Endothelial cell of umbilical vein (primary cell): ENCODE measurements at regions not wholly inside any gene's neighbourhood (a gene's known extent, or its start where the extent isn't known, plus 50 kb on each side); places are given as distances from the start of the nearest gene placed in this dataset.

Source experiments
- BruUV-seq: library from RNA; stranded (reverse); fragments of 400-500 nt; replicated peaks from 2 replicates; lab custom pipeline; 2021; lab: Mats Ljungman, UMichigan
- CTCF ChIA-PET: fragments of 300-600, 350-600 bp; sonication (Branson Sonifier 250); formaldehyde crosslinking; loops from one replicate; lab custom pipeline; 2021; ENCODE audit warnings: antibody characterized with exemption, inconsistent platforms; lab: Charles Lee
- POLR2A ChIA-PET: fragments of 300-600, 350-600 bp; sonication (Branson Sonifier 250); formaldehyde crosslinking; loops from one replicate; lab custom pipeline; 2021; ENCODE audit warnings: antibody characterized with exemption, inconsistent platforms; lab: Charles Lee
- DNase-seq: peaks from one replicate; pipeline ENCODE4 v3.0.0-alpha.2; 2011; ENCODE audit warnings: low read depth, low spot score
- FAIRE-seq: peaks from 2 replicates; lab custom pipeline; 2011; peaks lifted over from hg19 to GRCh38; lab: Jason Lieb, UNC
- H2AFZ ChIP-seq: 2 replicates; pipeline ENCODE4 v1.6.0; 2012; ENCODE audit warnings: low read depth, low read length, control low read depth, inconsistent platforms
- H3K27ac ChIP-seq: 2 replicates; pipeline ENCODE4 v1.5.1; 2011; ENCODE audit warnings: low read depth, mild to moderate bottlenecking, control low read depth, low read length, moderate library complexity; ENCODE audit not compliant: insufficient read depth
- H3K27me3 ChIP-seq, 2 experiments: 2 replicates each; pipeline versions ENCODE4 v1.6.0 to v1.6.1; 2011; ENCODE audit warnings: low read length in 2 of 2, mixed read lengths in 1 of 2; ENCODE audit not compliant: control insufficient read depth in 2 of 2, insufficient read depth in 2 of 2
- H3K36me3 ChIP-seq, 2 experiments: 2 replicates in 1 of 2; 3 replicates in 1 of 2; pipeline ENCODE4 v1.5.1; 2011; ENCODE audit warnings: low read length in 2 of 2, mild to moderate bottlenecking in 1 of 2, moderate library complexity in 1 of 2; ENCODE audit not compliant: control insufficient read depth in 2 of 2, insufficient read depth in 2 of 2; ENCODE audit errors: extremely low read depth in 1 of 2
- H3K4me1 ChIP-seq: 3 replicates; pipeline ENCODE4 v1.5.1; 2011; ENCODE audit warnings: mild to moderate bottlenecking, low read length; ENCODE audit not compliant: control insufficient read depth, insufficient read depth; ENCODE audit errors: extremely low read depth
- H3K4me2 ChIP-seq: 2 replicates; pipeline ENCODE4 v1.6.1; 2011; ENCODE audit warnings: low read length, control low read depth, mixed read lengths; ENCODE audit not compliant: insufficient read depth
- H3K4me3 ChIP-seq, 3 experiments: fragments of 200-600 bp in 1 of 3; sonication (generic), shearing (Covaris generic) in 1 of 3; replicated peaks in 1 of 3; 2 replicates each; pipeline ENCODE4 v1.5.1; 2011 to 2016; ENCODE audit warnings: control low read depth in 3 of 3, low read length in 3 of 3, mild to moderate bottlenecking in 2 of 3, inconsistent platforms in 1 of 3, low read depth in 1 of 3, moderate library complexity in 1 of 3; ENCODE audit not compliant: insufficient read depth in 1 of 3
- H3K79me2 ChIP-seq: 2 replicates; pipeline ENCODE4 v1.6.0; 2012; ENCODE audit warnings: low read length, inconsistent platforms; ENCODE audit not compliant: control insufficient read depth, insufficient read depth
- H3K9ac ChIP-seq: replicated peaks from 2 replicates; pipeline ENCODE3; 2011; ENCODE audit warnings: low read length, control low read depth; ENCODE audit not compliant: insufficient read depth; ENCODE audit errors: extremely low read depth
- H3K9me1 ChIP-seq: replicated peaks from 3 replicates; pipeline ENCODE4 v1.6.0; 2011; ENCODE audit warnings: mild to moderate bottlenecking, low read length; ENCODE audit not compliant: control insufficient read depth, insufficient read depth; ENCODE audit errors: extremely low read depth
- H3K9me3 ChIP-seq: replicated peaks from 2 replicates; pipeline ENCODE4 v1.5.1; 2012; ENCODE audit warnings: low read length, inconsistent platforms; ENCODE audit not compliant: control insufficient read depth, insufficient read depth
- H4K20me1 ChIP-seq: replicated peaks from 2 replicates; pipeline ENCODE3; 2011; ENCODE audit warnings: mild to moderate bottlenecking, low read length; ENCODE audit not compliant: control insufficient read depth, insufficient read depth; ENCODE audit errors: extremely low read depth
- CTCF ChIP-seq, 2 donors: IDR thresholded peaks; 1 replicate in 1 of 2; 2 replicates in 1 of 2; pipeline ENCODE4 v1.5.1; 2011; ENCODE audit warnings: low read length in 2 of 2, mild to moderate bottlenecking in 2 of 2, moderate library complexity in 2 of 2, control low read depth in 1 of 2, inconsistent platforms in 1 of 2, low read depth in 1 of 2; ENCODE audit not compliant: insufficient read depth in 1 of 2; ENCODE audit errors: extremely low read depth in 1 of 2
- EZH2 ChIP-seq: IDR thresholded peaks from 2 replicates; pipeline ENCODE4 v1.6.1; 2012; ENCODE audit warnings: borderline replicate concordance, low read depth, mild to moderate bottlenecking, moderate library complexity, low read length, inconsistent platforms; ENCODE audit not compliant: severe bottlenecking
- FOS ChIP-seq: IDR thresholded peaks from 2 replicates; pipeline ENCODE4 v1.6.1; 2011; ENCODE audit warnings: mild to moderate bottlenecking, low read length, moderate library complexity, borderline replicate concordance; ENCODE audit not compliant: insufficient read depth
- GATA2 ChIP-seq: IDR thresholded peaks from 2 replicates; pipeline ENCODE4 v1.7.0; 2011; ENCODE audit warnings: low read depth, mild to moderate bottlenecking, moderate library complexity, mixed read lengths, low read length; ENCODE audit not compliant: insufficient read length, insufficient read depth
- JUN ChIP-seq: IDR thresholded peaks from 2 replicates; pipeline ENCODE4 v1.6.1; 2011; ENCODE audit warnings: borderline replicate concordance, low read depth; ENCODE audit not compliant: insufficient read length, insufficient read depth
- MAX ChIP-seq: IDR thresholded peaks from 2 replicates; pipeline ENCODE4 v1.6.1; 2011; ENCODE audit not compliant: insufficient read depth, insufficient read length
- MYC ChIP-seq: IDR thresholded peaks from one replicate; pipeline ENCODE4 v1.6.1; 2011; ENCODE audit warnings: mild to moderate bottlenecking, low read depth, low read length
- POLR2A ChIP-seq: IDR thresholded peaks from 2 replicates; pipeline ENCODE4 v1.6.1; 2012; ENCODE audit warnings: low read depth, mild to moderate bottlenecking, control low read depth, low read length
- POLR2AphosphoS5 ChIP-seq: IDR thresholded peaks from 2 replicates; pipeline ENCODE4 v1.6.1; 2012; ENCODE audit warnings: low read depth, mild to moderate bottlenecking, control low read depth, low read length, moderate library complexity; ENCODE audit not compliant: insufficient read depth
- dilution Hi-C: fragments of 300-500 bp; cut with MboI; formaldehyde crosslinking; loops from one replicate; pipeline ENCODE4 v1.15.0; 2019; ENCODE audit warnings: low sequenced_read_pairs; ENCODE audit not compliant: extremely low pct_ligation_motif_present
- intact Hi-C: fragments of 100-400 bp; cut with micrococcal nuclease; formaldehyde crosslinking; loops from one replicate; pipeline ENCODE4 v1.10.0; 2022

DNA sequence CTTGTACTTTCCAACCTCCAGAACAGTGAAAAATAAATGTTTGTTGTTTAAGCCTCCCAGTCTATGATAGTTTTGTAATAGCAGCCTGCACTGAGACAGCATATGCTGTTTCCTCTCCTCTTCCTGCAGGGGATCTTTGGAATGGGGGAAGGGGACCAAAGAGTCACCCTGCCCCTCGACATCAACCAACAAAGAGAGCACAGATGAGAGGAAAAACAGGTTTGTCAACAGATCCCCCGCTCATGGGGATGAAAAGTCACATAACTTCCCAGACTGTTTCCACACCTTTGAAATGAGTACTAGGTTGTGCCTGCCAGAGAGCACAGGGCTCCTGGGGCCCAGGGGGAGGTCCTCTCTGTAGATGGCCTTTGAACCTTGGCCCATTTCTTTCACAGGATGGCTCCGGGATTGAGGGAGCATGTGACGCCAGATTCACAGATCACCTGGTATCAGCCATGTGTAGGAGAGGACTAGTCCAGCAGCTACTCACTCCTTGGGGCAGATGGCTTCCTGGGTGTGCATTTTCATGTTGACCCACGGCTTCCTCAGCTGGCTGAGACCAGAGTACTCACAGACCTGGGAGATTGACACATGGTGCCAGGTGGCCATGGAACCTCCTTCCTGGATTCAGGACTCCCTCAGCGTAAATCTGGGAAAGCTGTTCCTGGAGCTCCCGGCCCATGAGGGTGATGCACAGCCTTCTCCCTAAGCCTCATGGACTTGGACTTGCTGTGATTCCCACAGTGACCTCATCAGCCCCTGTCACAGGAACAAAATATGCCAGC is 125.6 kb downstream of the CXCL12 start:
- Histone ChIP-seq H3K9me1 (no peaks in the 10 kb centered on the region), H3K36me3 (no peaks in the 10 kb centered on the region), H3K4me3 (no peak overlapping the region), H3K27me3 (no peaks in the 10 kb centered on the region), H2AFZ (no peak overlapping the region), H3K27ac (no peak overlapping the region), H3K4me2 (no peak overlapping the region), H3K4me1 (no peaks in the 10 kb centered on the region), H3K9ac (no peak overlapping the region), H3K9me3 (no peaks in the 10 kb centered on the region), H3K79me2 (no peaks in the 10 kb centered on the region), H4K20me1 (no peaks in the 10 kb centered on the region)
- BruUV-seq, result no TSS peak
- intact Hi-C loops (no loop called here), dilution Hi-C loops (no loop called here)
- TF ChIP-seq GATA2, result no peak
- TF ChIP-seq EZH2, result no peak
- no peak for TF ChIP-seq CTCF (IDR thresholded peaks at IDR 0.05; ENCODE audit: extremely low read depth in 1 of 2, insufficient read depth in 1 of 2, low read depth in 1 of 2, low read length in 2 of 2)
- TF ChIP-seq POLR2A, result no peak
- no peak for TF ChIP-seq MAX
- TF ChIP-seq POLR2AphosphoS5, result no peak
- TF ChIP-seq MYC, result no peak
- TF ChIP-seq JUN, result no peak
- TF ChIP-seq FOS, result no peak
- DNase-seq, result no peak
- CTCF ChIA-PET, result no interaction called here
- POLR2A ChIA-PET, result no interaction called here
- no peak for FAIRE-seq
